Inflammatory macrophage (primary cell): ENCODE measurements at regions not wholly inside any gene's neighbourhood (a gene's known extent, or its start where the extent isn't known, plus 50 kb on each side); places are given as distances from the start of the nearest gene placed in this dataset.

Source experiments
- DNase-seq, 2 donors: peaks; one replicate each; pipeline ENCODE4 v3.0.0-alpha.2; 2020 to 2022

DNA sequence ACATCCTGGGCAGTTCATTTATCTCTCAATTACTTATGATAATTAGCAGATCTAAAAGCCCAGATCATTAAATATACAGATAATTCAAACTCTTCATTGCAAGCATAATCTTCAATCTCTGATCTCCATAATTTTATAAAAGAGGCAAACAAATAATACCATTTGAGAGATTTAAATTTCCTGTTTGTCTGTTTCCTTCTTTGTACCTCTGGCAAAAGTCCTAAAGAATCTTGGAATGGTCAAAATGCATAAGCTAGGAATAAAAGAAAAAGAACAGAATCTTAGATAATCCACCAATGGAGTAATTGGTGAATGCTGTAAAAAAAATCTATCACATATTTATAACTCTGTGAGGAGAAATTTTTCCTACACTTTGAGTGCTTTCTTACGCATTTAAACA is 1080.9 kb upstream of the ZEB2 start:
- no peak for DNase-seq

- no peak for DNase-seq
Measured at GRCh38 chr2:145599756-145600155, 1079.8 kb upstream of the ZEB2 start.

DNA sequence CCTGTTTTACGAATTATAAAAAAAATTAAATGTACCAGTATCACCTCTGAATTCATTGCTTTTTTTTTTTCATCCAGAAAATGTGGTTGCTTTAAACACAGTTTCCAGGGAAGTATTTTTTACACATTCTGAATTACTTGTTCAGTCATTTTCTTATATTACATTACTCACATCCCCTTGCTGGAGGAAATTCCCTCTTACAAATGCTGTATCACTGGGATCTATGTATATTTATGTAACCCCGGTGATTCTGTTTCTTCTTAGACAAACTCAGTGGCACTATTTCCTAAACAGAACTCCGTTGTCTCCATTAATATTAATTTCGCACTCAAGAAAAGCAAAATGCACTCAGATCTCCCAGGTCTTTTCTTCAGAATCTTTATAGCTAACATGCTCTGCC is 1078.5 kb upstream of the ZEB2 start:
- DNase-seq: no peak

GRCh38 chr2:145597809-145598208 is 1077.9 kb upstream of the ZEB2 start:
- no peak for DNase-seq

DNA sequence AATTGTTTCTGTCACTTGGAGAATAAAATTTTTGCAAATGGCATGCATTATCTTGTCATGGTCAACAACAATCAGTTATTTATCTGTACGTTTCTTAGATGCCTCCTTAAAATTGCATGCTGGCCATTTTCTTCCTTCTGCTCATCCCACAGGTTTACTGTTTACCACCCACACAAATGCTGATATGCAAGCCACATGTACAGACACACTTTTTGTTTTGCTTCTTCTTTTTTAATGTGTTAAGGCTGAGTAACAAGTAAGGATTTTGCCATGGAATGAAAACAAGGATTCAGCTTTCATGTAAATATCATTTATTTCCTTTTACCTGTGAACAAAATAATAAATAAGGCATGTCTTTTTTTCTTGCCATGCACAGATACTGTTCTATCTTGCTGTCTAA is 1077.1 kb upstream of the ZEB2 start:
- peak; percentile 67 for DNase-seq

- peak in 1 of 2 donors; percentile 4 for DNase-seq
Measured at GRCh38 chr2:145596416-145596815, 1076.5 kb upstream of the ZEB2 start.

DNA sequence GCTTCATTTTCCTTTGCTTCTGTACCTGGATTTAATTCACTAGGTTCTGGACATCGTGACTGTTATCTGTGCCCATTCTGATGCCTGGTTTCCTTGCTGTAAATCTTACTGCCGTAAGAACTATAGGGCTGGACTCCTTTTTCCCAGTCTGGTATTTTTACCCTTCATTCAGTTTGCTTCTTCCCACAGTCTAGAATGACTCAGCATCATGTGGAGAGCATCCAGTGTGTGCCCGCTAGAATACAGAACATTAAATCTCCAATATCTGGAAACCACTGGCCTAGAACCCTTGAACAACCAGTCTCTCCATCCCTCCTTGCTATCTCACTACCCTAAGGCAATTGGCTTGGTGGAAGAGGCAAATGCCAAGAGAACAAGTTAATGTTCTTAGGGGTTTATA is 1075.4 kb upstream of the ZEB2 start:
- DNase-seq: peak in 1 of 2 donors; percentile 44

DNA sequence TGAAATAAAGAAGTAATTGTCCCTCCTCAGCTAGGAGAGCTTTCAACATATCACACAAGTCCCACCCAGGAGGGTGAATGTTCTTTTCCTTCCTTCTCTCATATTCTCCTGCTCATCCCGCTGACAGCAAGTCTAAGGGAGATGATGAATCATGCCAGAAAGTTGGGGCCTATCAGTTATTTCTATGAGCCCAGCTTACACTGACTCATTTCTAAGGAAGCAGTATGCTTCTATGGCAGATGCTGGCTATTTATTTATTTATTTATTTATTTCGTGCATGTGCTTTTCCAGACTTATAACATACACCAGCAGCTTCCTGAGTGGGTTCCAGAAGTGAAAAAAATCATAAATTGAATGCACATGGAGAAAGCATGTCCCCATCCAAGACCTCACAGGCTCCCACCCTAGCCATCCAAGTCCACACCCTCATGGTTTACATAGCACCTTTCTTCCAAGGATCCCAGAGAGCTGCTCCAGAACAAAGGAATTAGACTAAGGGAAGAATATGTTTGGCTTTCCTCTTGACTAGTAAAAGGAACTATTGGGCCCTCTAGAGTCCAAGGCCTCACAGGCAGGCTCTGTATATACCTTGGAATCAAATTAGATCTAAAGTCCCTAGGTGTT is 1074.2 kb upstream of the ZEB2 start:
- DNase-seq: peak in 1 of 2 donors; percentile 7

- no peak for DNase-seq
Measured at GRCh38 chr2:145593280-145593679, 1073.4 kb upstream of the ZEB2 start.

- no peak for DNase-seq
Measured at GRCh38 chr2:145592361-145592760, 1072.4 kb upstream of the ZEB2 start.

- no peak for DNase-seq
Measured at GRCh38 chr2:145591109-145591809, 1071.3 kb upstream of the ZEB2 start.

DNA sequence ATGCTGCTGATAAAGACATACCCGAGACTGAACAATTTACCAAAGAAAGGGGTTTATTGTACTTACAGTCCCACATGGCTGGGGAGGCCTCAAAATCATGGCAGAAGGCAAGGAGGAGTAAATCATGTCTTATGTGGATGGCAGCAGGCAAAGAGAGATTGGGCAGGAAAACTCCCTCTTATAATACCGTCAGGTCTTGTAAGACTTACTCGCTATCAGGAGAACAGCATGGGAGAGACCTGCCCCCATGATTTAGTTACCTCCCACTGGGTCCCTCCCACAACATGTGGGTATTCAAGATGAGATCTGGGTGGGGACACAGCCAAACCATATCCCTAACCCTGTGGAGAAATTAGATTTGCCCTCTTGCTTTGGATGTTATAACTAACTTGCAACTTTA is 1068.0 kb upstream of the ZEB2 start:
- DNase-seq: no peak

- peak; percentile 30 to 34 for DNase-seq
Measured at GRCh38 chr2:145584353-145584752, 1064.4 kb upstream of the ZEB2 start.

DNA sequence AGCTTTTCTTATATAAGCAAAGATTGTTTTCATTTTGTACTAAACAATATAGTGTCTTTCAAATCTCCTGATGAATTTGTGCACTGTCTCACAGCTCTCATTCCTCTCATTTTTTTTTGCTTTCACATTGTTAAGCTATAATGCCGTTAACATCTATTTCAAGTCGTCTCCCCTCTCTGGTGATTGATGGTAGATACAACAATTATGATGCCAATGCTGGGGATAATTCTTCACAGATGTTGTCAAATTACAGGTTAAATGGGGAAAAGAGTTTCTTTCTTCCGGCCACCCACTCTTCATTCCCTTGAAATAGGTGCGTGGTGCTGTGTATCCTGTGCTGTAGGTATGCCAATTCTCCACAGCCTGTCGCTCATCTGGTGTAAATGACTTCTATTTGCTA is 1053.7 kb upstream of the ZEB2 start:
- no peak for DNase-seq

GRCh38 chr2:145572238-145572637 is 1052.3 kb upstream of the ZEB2 start:
- no peak for DNase-seq

GRCh38 chr2:145569108-145569507 is 1049.2 kb upstream of the ZEB2 start:
- DNase-seq: no peak

DNA sequence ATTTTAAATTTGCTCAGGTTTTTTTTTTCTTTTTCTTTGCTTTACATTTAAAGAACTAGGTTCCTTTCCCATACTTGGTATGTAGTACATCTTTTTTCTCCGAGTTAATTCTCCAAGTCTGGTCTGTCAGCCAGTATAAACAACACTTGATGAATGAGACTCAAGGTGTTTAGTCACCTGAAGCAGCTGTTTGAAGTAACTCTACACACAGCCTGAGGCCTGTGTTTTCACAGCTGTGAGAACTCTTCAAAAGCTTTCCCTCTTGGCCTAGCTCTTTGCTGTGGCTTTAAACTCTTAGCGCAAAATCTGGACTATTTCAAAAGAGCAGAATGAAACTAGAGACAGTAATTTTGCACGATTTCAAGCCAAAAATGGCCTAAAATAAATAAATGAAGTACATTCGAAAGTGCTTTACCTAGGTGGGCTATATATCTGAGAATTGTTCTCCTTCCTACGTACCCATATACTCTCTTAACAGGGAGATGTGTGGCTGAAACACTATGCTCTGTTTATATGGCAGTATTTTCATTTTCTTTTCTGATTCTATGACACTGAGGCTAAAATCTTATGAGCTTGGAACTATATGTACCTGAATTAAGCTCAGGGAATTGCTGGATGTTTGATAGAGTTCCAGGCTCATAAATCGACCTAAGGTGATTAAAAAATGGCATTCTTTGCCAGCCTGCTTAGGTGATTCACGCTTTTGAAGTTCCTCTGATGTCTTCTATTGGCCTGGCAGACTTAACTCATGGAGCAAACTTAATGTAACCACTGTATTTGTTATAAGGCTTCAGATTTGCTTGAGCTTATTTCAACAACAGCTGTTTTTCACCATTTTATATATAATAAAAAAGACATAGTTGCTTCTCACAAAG is 1044.1 kb upstream of the ZEB2 start:
- no peak for DNase-seq

GRCh38 chr2:145561152-145561551 is 1041.2 kb upstream of the ZEB2 start:
- no peak for DNase-seq

DNA sequence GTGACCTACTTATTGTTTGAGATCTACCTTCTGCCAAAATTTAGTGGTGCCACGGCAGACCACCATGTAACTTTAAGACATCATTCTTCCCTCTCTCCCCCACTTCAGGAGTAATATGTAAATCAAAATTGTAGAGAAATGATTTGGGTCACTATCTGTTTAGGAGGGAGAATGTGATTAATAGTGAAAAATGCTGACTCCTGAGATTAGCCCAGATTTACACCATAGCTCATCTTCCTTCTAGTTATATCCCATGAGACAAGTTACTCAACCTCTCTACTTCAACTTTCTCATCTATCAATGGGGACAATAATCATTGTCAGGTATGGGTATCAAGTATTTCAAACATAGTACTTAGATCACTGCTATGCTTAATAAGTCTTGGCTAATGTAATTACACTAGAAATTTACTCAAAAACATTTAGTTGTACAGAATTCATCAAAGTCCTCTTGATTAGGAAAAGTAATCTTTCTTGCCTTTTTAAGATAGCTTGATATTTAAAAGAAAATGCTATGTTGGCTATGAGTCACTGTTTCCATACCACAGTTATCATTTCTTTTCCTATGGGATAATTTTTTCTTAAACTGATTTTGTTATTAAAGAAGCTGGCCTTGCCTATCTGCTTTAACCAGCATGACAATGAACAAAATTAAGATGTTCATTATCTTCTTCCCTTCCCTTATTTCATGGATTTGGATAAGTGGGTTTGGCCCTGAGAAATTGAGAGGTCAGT is 1038.9 kb upstream of the ZEB2 start:
- no peak for DNase-seq

GRCh38 chr2:145555360-145555759 is 1035.4 kb upstream of the ZEB2 start:
- no peak for DNase-seq

DNA sequence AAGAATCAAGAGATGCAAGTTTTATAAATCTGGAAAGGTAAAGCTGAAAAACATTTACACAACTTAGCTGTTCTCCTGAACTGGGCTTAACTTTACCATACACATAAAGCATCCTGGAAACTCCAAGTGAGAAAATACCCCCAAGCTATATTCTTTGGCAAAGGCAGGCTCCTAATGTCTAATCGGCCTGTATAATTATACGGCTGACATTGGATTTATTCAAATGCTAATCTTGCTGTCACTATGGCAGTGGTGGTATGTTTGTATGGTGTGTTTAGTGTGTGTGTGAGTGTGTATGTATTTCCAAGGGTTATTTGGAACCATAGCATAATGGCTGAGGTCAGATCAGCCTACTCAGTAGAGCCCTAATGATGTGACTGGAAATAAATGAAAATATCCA is 1031.8 kb upstream of the ZEB2 start:
- DNase-seq: no peak

DNA sequence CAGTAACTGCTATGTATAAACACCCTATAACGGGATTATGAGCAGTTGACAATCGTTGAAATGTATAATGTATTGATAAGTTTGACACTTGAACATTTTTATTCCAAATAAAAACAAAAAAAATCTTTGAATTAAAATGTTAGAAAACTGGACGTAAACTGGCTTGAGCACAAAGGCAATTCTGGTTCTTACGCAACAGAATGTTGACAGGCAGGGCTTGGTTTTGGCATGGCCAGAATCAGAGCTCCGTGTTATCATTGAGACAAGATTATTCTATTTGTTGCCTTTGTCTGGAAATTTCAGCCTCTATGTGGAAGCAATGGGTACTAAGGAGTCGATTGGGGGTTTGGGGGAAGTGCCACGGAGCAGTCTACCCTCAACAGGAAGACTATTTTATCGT is 1028.6 kb upstream of the ZEB2 start:
- DNase-seq: no peak

GRCh38 chr2:145547620-145548019 is 1027.7 kb upstream of the ZEB2 start:
- no peak for DNase-seq
